NCI-H1105 (cell line): ENCODE measurements at regions not wholly inside any gene's neighbourhood (a gene's known extent, or its start where the extent isn't known, plus 50 kb on each side); places are given as distances from the start of the nearest gene placed in this dataset.
A peak's percentile ranks its signal among the peaks of the same experiment; 100 is the strongest.

ENCODE experiments used
- DNase-seq: peaks from one replicate; lab custom pipeline; 2025; lab: John Stamatoyannopoulos, UW

DNA sequence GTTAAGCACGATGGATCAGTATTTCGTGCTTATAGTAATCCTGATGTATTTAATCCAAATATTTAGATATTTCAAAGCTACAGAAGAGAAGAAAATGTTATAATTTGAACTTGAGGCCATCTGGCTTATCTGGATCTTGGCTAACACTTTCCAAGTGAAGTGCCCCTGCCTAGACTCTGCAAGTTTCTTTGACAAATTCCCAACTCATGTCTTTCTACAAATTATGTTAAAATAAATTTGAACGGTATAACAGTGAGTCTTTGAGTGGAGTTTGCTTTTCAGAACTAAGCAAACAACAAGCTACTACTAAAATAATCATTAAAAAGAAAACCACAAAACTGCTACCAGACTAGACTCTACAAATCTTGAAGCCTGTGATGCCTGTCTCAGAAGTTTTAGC lies 374.4 kb upstream of the PRICKLE1 start:
- DNase-seq = no peak

DNA sequence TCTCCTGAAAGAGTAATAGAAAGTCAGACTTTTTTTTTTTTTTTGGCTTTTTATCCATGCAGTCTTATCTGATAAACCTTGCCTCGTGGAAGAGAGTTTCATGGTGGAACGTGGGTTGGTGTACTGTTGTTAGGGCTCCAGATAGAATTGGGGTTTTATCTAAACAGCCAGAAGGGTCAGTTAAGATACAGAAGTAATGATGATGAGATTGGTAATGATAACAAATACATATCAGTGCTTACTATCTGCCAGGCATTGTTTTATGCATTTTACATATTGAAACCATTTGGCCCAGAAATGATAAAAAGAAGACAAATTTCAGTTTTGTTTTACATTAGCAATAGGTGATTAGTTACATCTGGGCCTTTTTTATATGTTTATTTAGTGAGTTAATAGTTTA lies 372.8 kb upstream of the PRICKLE1 start:
- no peak for DNase-seq

DNA sequence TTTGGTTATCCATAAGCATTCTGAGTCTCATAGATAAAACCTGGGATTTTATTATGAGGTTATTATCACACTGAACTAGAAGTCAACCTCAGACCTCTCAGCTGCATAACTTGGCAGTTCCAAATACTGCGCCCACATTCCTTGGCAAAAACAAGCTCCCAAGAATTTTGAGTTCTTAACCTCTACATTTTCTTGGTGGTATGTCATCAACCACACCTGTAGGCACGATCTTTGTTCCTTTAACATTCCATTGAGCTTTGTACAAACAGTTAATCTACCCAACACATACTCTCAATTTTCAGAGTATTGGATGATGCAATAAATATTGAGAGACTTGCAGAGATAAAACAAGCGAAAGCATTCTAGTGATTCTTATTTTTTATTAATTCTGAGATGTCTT lies 371.8 kb upstream of the PRICKLE1 start:
- no peak for DNase-seq

DNA sequence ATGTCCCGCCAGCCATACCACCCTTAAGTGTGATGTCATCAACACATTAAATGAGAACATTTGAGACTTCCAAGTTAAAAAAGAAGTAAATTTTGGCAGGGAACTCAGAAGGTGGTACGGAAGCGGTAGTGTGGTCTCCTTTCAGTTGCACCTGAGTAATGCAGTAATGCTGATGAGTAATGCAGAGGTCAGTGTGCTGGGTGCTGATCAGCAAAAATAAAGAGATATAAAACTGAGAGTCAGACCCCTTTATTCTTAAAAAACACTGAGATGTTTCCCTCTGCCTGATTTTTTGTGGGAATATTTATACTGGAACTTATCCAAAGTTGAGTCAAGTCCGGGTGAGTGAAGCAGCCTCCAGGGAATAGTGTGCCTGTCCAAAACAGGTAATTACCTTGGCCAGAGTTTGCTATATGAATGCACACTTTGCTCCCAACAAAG lies 370.6 kb upstream of the PRICKLE1 start:
- DNase-seq = peak; percentile 6

DNA sequence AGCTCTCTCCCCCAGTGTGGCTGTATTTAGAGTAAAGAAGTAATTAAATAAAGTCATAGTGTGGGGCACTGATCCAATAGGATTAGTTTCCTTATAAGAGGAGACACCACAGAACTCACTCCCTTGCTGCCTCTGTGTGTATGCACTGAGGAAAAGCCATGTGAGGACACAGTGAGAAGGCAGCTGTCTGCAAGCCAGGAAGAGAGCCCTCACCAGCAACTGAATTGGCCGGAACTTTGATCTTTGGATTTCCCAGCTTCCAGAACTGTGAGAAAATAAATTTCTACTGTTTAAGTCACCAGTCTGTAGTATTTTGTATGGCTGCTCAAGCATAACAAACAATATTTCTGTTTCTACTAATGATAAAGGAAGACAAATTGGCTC lies 368.7 kb upstream of the PRICKLE1 start:
- no peak for DNase-seq

GRCh38 chr12:42957561-42958290 lies 368.2 kb upstream of the PRICKLE1 start:
- DNase-seq = no peak

- no peak for DNase-seq
Measured at GRCh38 chr12:42957136-42957535, 367.6 kb upstream of the PRICKLE1 start.

DNA sequence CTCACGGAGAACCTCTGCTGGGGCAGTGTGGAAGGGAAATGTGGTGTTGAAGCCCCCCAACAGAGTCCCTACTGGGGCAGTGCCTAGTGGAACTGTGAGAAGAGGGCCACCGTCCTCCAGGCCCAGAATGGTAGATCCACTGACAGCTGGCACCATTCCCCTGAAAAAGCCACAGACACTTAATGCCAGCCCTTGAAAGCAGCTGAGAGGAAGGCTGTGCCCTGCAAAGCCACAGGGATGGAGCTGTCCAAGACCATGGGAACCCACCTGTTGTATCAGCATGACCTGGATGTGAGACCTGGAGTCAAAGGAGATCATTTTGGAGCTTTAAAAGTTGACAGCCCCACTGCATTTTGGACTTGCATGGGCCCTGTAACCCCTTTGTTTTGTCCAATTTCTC lies 363.5 kb upstream of the PRICKLE1 start:
- no peak for DNase-seq

DNA sequence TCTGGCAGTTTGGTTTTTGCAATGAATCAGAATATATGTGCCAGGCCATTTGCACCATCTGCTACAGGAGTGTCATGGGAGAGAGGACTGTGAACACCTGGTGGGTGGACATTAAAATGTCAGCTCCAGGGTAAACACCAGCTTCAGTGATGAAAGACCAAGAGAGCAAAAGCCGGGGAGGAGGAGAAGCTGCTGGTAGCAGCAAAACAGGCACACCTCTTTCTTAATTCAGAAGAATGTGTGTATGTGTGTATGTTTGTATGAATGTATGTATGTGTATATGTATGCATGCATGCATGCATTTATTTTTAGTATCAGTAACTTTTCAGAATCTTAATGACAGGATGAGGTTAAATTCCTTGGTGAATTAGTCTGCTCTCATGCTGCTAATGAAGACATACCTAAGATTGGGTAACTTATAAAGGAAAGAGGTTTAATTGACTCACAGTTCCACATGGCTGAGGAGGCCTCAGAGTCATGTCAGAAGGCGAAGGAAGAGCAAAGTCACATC lies 357.4 kb upstream of the PRICKLE1 start:
- DNase-seq = no peak

- DNase-seq = no peak
Measured at GRCh38 chr12:42945927-42946326, 356.4 kb upstream of the PRICKLE1 start.

GRCh38 chr12:42944516-42944915 lies 355.0 kb upstream of the PRICKLE1 start:
- DNase-seq = no peak

GRCh38 chr12:42936991-42937390 lies 347.4 kb upstream of the PRICKLE1 start:
- DNase-seq = no peak

DNA sequence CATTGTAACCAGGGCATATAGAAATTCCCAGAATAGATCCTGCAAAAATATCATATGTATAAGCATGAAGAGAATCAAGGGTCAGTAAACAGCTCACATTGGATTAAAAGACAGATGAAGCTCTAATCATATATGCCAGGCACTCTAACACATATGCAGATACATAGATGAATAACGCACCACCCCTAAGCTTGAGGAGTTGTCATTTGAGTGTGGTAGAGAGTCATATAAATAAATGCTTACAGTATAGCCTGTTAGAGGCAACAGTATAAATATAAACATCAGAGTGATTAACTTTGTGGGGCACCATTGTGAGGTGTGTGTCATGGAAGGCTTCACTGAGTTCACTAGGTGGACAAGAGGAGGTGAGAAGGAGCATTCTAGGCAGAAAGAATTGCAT lies 346.7 kb upstream of the PRICKLE1 start:
- DNase-seq = no peak

DNA sequence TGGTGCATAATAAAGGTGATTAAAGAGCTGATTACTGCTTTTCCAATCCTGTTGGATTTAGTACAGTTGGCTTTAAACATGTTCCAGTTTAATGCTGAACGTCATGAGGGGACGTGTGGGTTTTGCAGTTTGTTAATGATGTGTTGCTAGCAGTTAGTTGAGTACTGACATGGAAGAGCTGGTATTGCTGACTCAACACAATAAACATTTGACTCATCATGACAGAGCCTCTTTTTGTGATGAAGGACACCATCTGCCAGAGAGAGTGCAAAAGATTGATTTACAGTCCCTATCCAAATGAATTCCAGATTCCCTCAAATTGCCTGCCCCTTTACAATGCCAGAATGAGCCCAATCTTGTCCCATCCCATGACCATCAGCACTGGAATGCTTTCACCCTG lies 346.2 kb upstream of the PRICKLE1 start:
- DNase-seq = no peak

GRCh38 chr12:42935090-42935489 lies 345.5 kb upstream of the PRICKLE1 start:
- no peak for DNase-seq

- peak; percentile 21 for DNase-seq
Measured at GRCh38 chr12:42933461-42934081, 344.0 kb upstream of the PRICKLE1 start.

DNA sequence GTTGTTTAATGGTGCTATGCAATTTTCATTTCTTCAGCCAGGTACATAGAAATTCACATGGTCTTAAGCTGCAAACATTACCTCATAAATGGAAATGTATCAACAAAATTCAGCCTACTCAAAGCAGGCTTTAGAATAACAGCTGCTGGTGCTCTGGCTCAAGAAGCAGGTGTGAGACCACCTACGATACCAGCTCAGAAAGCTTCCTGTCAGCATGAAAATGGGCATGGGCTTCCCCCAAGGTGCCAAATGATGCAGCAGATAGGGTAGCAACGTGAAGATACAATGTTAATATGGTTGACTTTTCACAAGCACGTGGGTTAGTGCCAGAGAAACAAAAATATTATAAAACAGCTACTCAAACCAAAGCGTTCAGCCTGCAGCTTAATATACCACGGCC lies 343.4 kb upstream of the PRICKLE1 start:
- peak; percentile 7 for DNase-seq

- DNase-seq = no peak
Measured at GRCh38 chr12:42926232-42926631, 336.7 kb upstream of the PRICKLE1 start.

DNA sequence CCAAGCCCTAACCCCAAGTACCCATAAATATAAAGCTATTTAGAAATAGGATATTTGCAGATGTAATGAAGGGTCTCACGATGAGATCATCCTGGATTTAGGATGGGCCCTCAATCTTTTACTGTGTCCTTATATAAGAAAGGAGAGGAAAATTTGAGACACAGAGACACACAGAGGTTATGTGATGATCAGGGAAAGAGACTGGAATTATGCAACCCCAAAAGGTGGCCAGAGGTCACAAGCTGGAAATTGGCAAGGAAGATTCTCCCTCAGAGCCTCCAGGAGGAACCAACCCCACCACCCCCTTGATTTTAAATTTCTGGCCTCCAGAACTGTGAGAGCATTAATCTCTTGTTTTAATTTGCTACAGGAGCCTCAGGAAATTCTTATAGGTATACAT lies 334.9 kb upstream of the PRICKLE1 start:
- DNase-seq = no peak

DNA sequence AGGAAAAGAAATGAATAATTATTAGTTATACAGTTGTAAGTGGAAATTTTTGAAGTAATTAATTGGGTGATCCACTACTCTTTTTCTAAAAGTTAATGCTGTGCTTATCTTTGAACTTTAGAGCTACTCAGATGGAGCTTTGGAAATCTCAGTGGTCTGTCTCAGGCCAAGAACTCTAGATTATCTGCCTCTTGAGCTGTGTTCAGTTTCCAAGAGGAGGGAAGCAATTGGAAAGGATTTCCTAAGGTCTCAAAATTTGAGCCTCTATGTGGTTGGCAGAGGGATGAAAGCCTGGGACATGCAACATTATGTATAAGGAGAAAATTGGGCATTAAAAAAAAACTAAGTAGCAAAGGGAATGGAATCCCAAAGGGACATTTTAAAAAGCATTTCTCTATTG lies 334.0 kb upstream of the PRICKLE1 start:
- DNase-seq = no peak

DNA sequence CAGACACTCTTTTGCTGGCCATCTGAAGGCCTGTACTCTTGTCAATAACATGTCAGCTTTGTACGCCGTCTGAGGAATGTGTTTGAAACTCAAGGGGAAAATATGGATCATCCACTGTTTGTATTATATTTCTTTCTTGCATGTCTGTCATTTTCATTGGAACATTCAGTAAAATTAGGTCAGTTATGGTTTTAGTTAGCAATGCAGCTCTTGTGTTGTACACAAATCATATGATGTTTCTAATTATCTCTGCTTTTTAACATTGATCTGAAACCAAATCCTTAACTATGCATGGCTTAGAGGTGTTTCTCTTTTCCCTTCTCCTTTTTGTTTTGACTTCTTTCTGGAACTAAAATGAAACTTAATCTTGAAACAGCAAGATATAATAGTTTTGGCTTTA lies 333.6 kb upstream of the PRICKLE1 start:
- no peak for DNase-seq

DNA sequence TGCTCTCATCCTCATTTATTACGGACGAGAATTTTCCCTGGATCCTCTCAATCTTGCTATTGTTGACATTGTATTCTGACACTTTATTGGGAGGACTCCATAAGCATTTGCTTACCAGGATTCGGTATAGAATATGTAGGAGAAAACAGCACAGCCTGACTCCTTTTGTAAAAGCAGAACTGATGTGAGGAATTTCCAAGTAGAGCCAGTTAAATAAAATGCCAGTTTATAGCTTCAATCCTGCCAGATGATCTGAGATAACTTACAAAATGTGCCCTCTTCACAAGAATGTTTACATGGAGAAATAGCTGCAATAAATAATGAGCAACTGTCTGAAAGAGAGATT lies 332.9 kb upstream of the PRICKLE1 start:
- DNase-seq = no peak

DNA sequence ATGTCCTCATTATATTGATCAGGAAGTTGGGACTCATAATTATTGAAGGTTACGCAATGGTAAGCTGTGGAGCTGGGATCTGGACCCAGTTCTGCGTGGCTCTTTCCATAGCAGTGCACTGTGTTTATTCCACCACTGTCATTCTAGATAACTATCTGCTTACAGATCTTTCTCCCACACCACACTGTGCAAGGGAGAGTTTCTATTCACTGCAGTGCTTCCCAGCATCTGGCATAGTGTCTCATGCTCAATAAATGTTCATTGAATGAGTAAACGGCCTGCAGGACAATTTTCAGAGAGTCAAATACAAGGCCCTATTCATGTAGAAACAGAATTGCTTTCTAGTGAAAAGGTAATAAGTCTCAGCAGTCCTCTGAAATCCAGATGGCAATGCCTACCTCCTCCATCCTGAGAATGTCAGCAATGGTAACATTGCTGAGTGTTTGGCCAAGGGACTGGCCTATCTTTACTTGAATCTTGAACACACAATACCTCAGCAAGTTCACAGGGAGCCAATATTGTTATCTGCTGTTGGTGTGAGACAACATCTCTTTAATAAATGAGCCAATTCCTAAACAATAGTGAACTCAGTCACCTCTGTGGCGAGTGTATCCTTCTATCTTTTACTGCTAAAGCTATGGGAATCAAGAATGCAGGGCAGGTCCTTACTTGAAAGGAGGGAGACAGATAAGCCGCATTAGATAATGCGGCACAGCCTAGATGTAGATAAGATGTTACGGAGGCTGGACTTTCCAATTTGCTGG lies 332.4 kb upstream of the PRICKLE1 start:
- no peak for DNase-seq
